GM12872 (cell line): ENCODE measurements at regions not wholly inside any gene's neighbourhood (a gene's known extent, or its start where the extent isn't known, plus 50 kb on each side); places are given as distances from the start of the nearest gene placed in this dataset.
A peak's percentile ranks its signal among the peaks of the same experiment; 100 is the strongest.

ENCODE experiments used
- TF ChIP-seq, protein P1 (sequence below): IDR thresholded peaks from 3 replicates; pipeline ENCODE4 v1.5.1; 2011; ENCODE audit warnings: low read depth, mild to moderate bottlenecking, low read length, moderate library complexity; ENCODE audit not compliant: insufficient read depth

DNA sequence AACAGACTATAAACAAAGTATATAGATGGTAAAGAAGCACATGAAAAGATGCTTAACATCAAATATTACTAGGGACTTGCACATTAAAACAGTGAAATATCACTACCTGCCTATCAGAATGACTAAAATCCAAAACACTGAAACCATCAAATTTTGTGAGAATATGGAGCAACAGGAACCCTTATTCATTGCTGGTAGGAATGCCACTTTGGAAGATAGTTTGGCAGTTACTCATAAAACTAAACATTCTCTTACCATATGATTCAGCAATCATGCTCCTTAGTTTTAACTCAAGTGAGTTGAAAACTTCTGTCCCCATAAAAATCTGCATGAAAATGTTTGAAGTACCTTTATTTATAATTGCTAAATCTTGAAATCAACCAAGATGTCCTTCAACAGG is 297.6 kb downstream of the DAD1 start:
- TF ChIP-seq, protein P1, sequence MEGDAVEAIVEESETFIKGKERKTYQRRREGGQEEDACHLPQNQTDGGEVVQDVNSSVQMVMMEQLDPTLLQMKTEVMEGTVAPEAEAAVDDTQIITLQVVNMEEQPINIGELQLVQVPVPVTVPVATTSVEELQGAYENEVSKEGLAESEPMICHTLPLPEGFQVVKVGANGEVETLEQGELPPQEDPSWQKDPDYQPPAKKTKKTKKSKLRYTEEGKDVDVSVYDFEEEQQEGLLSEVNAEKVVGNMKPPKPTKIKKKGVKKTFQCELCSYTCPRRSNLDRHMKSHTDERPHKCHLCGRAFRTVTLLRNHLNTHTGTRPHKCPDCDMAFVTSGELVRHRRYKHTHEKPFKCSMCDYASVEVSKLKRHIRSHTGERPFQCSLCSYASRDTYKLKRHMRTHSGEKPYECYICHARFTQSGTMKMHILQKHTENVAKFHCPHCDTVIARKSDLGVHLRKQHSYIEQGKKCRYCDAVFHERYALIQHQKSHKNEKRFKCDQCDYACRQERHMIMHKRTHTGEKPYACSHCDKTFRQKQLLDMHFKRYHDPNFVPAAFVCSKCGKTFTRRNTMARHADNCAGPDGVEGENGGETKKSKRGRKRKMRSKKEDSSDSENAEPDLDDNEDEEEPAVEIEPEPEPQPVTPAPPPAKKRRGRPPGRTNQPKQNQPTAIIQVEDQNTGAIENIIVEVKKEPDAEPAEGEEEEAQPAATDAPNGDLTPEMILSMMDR = no peak

DNA sequence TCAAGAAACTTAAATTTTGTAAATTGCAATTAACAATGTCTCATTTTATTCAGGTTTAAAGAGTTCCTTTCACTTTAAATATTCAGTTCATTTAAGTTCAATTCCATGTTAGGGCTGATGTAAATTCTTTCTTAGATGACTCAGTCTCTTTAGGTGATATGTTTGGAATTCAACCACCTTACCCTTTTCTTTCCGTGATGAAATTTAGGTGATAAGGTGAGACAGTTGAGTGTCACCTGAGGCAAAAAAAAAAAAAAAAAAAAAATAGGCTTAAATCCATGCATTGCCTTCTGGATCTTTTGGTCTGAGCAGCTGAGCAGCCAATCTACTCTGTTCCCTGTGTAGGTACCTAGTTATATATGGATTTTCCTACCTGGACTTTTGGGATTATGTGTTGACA is 299.5 kb downstream of the DAD1 start:
- TF ChIP-seq, protein P1 = no peak

DNA sequence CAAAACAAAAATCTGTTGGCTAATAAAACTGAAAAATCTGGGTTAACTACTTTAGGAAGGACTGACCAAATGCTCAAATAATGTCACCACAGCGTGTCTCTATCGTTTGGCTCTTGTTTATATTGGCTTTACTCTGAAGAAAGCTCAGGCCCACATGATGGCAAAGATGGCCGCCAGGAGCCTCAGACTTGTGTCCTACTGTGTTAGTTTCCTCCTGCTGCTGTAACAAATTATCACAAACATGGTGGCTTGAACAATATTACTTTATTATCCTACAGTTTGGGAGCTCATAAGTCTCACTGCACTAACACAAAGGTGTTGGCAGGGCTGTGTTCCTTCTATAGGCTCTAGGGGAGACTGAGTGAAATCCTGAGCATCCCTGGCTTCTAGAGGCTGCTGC is 303.0 kb downstream of the DAD1 start:
- TF ChIP-seq, protein P1 = no peak

DNA sequence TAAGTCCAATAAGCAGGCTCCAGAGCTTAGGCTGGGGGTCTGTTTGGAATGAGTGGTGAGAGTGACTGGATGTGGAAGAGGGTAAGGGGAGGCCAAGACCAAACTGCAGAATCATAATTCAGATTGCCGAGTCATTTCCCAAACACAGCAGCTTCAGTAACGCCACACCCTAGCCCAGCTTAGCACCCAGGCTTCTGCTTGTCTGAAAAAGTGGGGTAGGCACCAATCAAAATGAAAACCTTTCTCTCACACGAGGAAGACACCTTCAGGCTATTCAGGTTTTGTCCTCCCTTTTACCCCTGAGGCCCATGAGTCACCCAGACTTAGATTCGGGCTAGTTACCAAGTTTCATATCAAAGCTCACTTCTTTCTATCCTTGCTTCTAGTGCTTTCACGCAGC is 306.1 kb downstream of the DAD1 start:
- TF ChIP-seq, protein P1 = no peak

DNA sequence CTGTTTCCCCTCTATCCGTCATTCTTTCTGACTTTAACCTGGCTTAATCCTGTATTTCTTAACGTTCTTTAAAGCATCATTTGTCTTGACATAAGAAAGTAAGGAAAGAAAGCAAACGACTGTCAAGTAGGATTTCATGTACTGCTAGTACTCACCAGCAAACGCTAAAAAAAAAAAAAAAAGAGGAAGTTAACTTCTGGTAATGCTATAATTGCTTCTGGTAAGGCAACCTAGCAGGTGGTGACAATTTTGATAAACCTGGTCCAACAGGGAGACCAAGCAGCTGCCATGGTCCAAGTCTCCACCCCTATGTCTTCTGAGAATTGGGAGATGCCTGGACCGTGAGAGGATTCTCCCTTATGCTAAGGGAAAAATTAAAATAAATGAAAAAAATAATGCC is 306.6 kb downstream of the DAD1 start:
- TF ChIP-seq, protein P1 = no peak

DNA sequence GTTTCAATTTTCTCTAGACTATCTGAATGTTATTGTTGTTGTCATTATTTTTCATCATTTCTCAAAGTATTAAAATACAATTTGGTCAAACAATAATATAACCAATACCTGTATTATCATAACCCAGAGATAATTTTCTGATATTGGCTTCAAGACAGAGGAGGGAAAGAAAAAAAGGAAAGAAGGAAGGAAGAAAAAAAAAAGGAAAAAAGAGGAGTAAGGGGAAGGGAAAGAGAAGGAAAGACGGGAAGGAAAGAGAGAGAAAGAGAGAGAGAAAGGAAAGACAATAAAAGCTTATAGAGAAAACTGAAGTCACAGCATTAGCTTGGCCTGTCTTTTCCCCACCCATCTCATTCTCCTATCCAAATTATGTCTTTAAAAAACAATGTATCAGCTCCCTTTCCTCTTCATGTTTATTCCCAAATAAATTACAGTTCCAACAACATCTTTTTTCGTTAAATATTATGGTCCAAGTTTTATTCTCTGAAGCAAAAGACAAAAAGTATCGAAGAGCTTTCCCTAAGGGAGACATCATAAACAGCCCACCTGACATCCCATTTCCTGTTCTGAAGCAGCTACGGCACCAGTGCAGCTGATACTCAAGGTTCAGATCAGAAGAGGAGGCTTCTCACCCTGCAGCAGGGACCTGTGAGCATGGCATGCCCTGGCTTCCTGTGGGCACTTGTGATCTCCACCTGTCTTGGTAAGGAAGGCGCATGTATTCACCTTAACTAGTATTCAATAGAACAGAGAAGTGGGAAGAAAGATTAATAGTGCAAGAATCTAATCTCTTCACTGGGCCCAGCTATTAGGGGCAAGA is 308.3 kb downstream of the DAD1 start:
- TF ChIP-seq, protein P1 = no peak

DNA sequence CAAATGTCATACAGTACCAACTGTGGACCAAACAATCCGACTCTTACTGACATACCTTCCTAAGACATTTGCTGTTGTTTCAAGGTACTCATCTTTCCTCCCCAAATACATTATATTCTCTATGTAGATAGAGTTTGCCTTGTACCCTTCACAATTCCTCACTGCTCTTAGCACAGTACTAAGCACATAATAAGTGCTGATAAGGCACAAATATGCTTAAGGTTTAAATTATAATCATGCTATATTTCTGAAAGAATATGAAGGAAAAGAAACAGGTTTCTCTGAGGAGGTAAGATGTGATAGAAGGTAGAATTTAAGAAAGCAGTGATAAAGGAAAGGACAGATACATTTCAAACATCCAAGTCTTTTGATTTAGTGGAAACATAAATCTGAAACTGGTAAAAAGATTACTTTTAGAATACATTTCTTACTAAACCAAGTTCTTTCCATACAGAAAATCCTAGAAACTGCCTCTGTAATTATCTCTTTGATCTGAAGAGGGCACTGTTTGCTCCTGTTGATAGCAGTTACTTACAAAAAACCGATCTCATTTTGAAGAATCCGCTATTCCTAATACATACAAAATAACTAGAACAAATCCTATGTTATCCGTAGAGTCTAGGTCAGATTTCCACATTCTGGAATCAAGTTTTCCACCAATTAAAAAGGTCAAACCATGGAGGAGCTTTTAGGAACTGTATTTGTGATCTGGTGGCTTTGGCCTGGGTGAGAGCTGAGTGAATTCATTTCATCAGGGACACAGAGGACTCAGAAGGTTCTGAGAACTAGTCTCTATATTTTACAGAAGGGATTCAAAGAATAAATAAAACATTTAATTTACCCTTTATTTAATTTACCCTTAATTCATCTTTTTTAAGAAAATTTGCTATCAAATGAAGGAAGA is 311.9 kb downstream of the DAD1 start:
- TF ChIP-seq, protein P1 = peak; percentile 58
